ENCODE measurements at regions not wholly inside any gene's neighbourhood (a gene's known extent, or its start where the extent isn't known, plus 50 kb on each side); places are given as distances from the start of the nearest gene placed in this dataset.

- TF ChIP-seq CTCF (IDR thresholded peaks at IDR 0.05; ENCODE audit: insufficient read depth, low read depth, low read length, missing control alignments): no peak
- H3K4me3 ChIP-seq (ENCODE audit: low read length): no peak overlapping the region
- DNase-seq (ENCODE audit: low read depth): peak; percentile 73
Measured at GRCh38 chr9:22210262-22210661, 201.2 kb upstream of the CDKN2B start.

GRCh38 chr9:22210936-22211335, 201.8 kb upstream of the CDKN2B start:
- no peak for TF ChIP-seq CTCF (IDR thresholded peaks at IDR 0.05; ENCODE audit: insufficient read depth, low read depth, low read length, missing control alignments)
- H3K4me3 ChIP-seq (ENCODE audit: low read length): no peak overlapping the region
- no peak for DNase-seq (ENCODE audit: low read depth)

- H3K4me3 ChIP-seq (ENCODE audit: low read length): no peak overlapping the region
- peak; percentile 91 for DNase-seq (ENCODE audit: low read depth)
- TF ChIP-seq CTCF (IDR thresholded peaks at IDR 0.05; ENCODE audit: insufficient read depth, low read depth, low read length, missing control alignments): no peak
Measured at GRCh38 chr9:22211588-22212360, 202.7 kb upstream of the CDKN2B start.

- DNase-seq (ENCODE audit: low read depth): peak; percentile 10
- H3K4me3 ChIP-seq (ENCODE audit: low read length): no peak overlapping the region
- TF ChIP-seq CTCF (IDR thresholded peaks at IDR 0.05; ENCODE audit: insufficient read depth, low read depth, low read length, missing control alignments): no peak
Measured at GRCh38 chr9:22214021-22214420, 204.9 kb upstream of the CDKN2B start.

GRCh38 chr9:22214497-22215031, 205.5 kb upstream of the CDKN2B start:
- H3K4me3 ChIP-seq (ENCODE audit: low read length): no peak overlapping the region
- DNase-seq (ENCODE audit: low read depth): peak; percentile 55
- TF ChIP-seq CTCF (IDR thresholded peaks at IDR 0.05; ENCODE audit: insufficient read depth, low read depth, low read length, missing control alignments): no peak

GRCh38 chr9:22215521-22215920, 206.4 kb upstream of the CDKN2B start:
- DNase-seq (ENCODE audit: low read depth): no peak
- TF ChIP-seq CTCF (IDR thresholded peaks at IDR 0.05; ENCODE audit: insufficient read depth, low read depth, low read length, missing control alignments): no peak
- no peak overlapping the region for H3K4me3 ChIP-seq (ENCODE audit: low read length)

GRCh38 chr9:22216730-22217172, 207.6 kb upstream of the CDKN2B start:
- no peak overlapping the region for H3K4me3 ChIP-seq (ENCODE audit: low read length)
- TF ChIP-seq CTCF (IDR thresholded peaks at IDR 0.05; ENCODE audit: insufficient read depth, low read depth, low read length, missing control alignments): no peak
- DNase-seq (ENCODE audit: low read depth): no peak
